Urinary bladder (tissue), 3 donors: ENCODE measurements at regions not wholly inside any gene's neighbourhood (a gene's known extent, or its start where the extent isn't known, plus 50 kb on each side); places are given as distances from the start of the nearest gene placed in this dataset.
A peak's percentile ranks its signal among the peaks of the same experiment; 100 is the strongest.
"Not testable (repeated sequence)": the region's sequence is repeated elsewhere in the genome, so short reads cannot be mapped to it uniquely, and the experiment has no call there.

Experiments used
- DNase-seq: peaks from one replicate; pipeline ENCODE4 v3.0.0-alpha.2; 2015; ENCODE audit errors: extremely low spot score
- H3K27ac ChIP-seq: one replicate; pipeline ENCODE4 v1.5.1; 2013; ENCODE audit warnings: low read depth, mild to moderate bottlenecking, moderate library complexity
- H3K36me3 ChIP-seq: one replicate; pipeline ENCODE4 v1.6.1; 2013; ENCODE audit warnings: mild to moderate bottlenecking, moderate library complexity; ENCODE audit not compliant: insufficient read depth
- H3K4me1 ChIP-seq: one replicate; pipeline ENCODE4 v1.6.1; 2013; ENCODE audit warnings: mild to moderate bottlenecking, moderate library complexity; ENCODE audit not compliant: insufficient read depth
- H3K4me3 ChIP-seq: one replicate; pipeline ENCODE4 v1.5.1; 2013; ENCODE audit warnings: low read depth, low read length
- WGBS: extraction: QIAGEN DNeasy Blood & Tissue Kit; methylation state at CpG from one replicate; pipeline ENCODE4 v1.1.7; 2013; 5-methylcytosine and 5-hydroxymethylcytosine counted together
- donor health status: healthy with polysubstance abuse.
- donor health status: healthy.

GRCh38 chr7:85796956-85797355 lies 610.1 kb upstream of the SEMA3D start:
- Histone ChIP-seq H3K27ac (no peak overlapping the region), H3K36me3 (no peaks in the 10 kb centered on the region), H3K4me1 (no peaks in the 10 kb centered on the region), H3K4me3 (no peak overlapping the region)
- DNase-seq: no peak
- 95% methylated on average over 2 of the region's 2 CpGs for WGBS

GRCh38 chr7:85791098-85791497 lies 604.2 kb upstream of the SEMA3D start:
- WGBS: 88% methylated on average over 4 of the region's 4 CpGs
- not testable (repeated sequence) for H3K36me3 ChIP-seq, H3K4me3 ChIP-seq, DNase-seq, H3K27ac ChIP-seq, H3K4me1 ChIP-seq

GRCh38 chr7:85781606-85782005 lies 594.8 kb upstream of the SEMA3D start:
- no peak for DNase-seq
- Histone ChIP-seq H3K4me3 (no peak overlapping the region), H3K27ac (no peak overlapping the region), H3K36me3 (no peaks in the 10 kb centered on the region), H3K4me1 (no peaks in the 10 kb centered on the region)
- 69% methylated on average over 4 of the region's 4 CpGs for WGBS

- no peak overlapping the region for H3K4me3 ChIP-seq
- WGBS: 38% methylated on average over 1 of the region's 1 CpG
- peak; percentile 17 for DNase-seq
- H3K4me1 ChIP-seq: no peaks in the 10 kb centered on the region
- no peak overlapping the region for H3K27ac ChIP-seq
- no peaks in the 10 kb centered on the region for H3K36me3 ChIP-seq
Measured at GRCh38 chr7:85776691-85777345, 590.0 kb upstream of the SEMA3D start.

GRCh38 chr7:85775431-85775830 lies 588.6 kb upstream of the SEMA3D start:
- no peaks in the 10 kb centered on the region for H3K36me3 ChIP-seq
- H3K27ac ChIP-seq: no peak overlapping the region
- no peaks in the 10 kb centered on the region for H3K4me1 ChIP-seq
- H3K4me3 ChIP-seq: no peak overlapping the region
- WGBS: 40% methylated on average over 3 of the region's 3 CpGs
- DNase-seq: no peak

- no peaks in the 10 kb centered on the region for H3K4me1 ChIP-seq
- H3K4me3 ChIP-seq: no peak overlapping the region
- no peaks in the 10 kb centered on the region for H3K36me3 ChIP-seq
- H3K27ac ChIP-seq: no peak overlapping the region
- WGBS: 62% methylated on average over 6 of the region's 6 CpGs
- DNase-seq: no peak
Measured at GRCh38 chr7:85774986-85775385, 588.1 kb upstream of the SEMA3D start.

- H3K4me1 ChIP-seq: no peaks in the 10 kb centered on the region
- no peak overlapping the region for H3K4me3 ChIP-seq
- H3K27ac ChIP-seq: no peak overlapping the region
- 66% methylated on average over 2 of the region's 2 CpGs for WGBS
- H3K36me3 ChIP-seq: no peaks in the 10 kb centered on the region
- DNase-seq: no peak
Measured at GRCh38 chr7:85773116-85773728, 586.4 kb upstream of the SEMA3D start.

- Histone ChIP-seq H3K27ac (no peak overlapping the region), H3K4me3 (no peak overlapping the region), H3K36me3 (no peaks in the 10 kb centered on the region), H3K4me1 (no peaks in the 10 kb centered on the region)
- DNase-seq: no peak
- 74% methylated on average over 3 of the region's 3 CpGs for WGBS
Measured at GRCh38 chr7:85771516-85771915, 584.7 kb upstream of the SEMA3D start.

GRCh38 chr7:85770332-85770731 lies 583.5 kb upstream of the SEMA3D start:
- WGBS: 91% methylated on average over 3 of the region's 3 CpGs
- no peaks in the 10 kb centered on the region for H3K4me1 ChIP-seq
- H3K4me3 ChIP-seq: no peak overlapping the region
- no peak overlapping the region for H3K27ac ChIP-seq
- no peak for DNase-seq
- H3K36me3 ChIP-seq: no peaks in the 10 kb centered on the region

GRCh38 chr7:85765698-85766298 lies 578.9 kb upstream of the SEMA3D start:
- H3K4me1 ChIP-seq: no peaks in the 10 kb centered on the region
- WGBS: 57% methylated on average over 11 of the region's 11 CpGs
- H3K4me3 ChIP-seq: no peak overlapping the region
- H3K27ac ChIP-seq: no peak overlapping the region
- no peak for DNase-seq
- no peaks in the 10 kb centered on the region for H3K36me3 ChIP-seq

GRCh38 chr7:85764034-85764433 lies 577.2 kb upstream of the SEMA3D start:
- Histone ChIP-seq H3K4me1 (no peaks in the 10 kb centered on the region), H3K36me3 (no peaks in the 10 kb centered on the region), H3K27ac (no peak overlapping the region), H3K4me3 (no peak overlapping the region)
- WGBS: 42% methylated on average over 2 of the region's 2 CpGs
- no peak for DNase-seq

GRCh38 chr7:85757348-85757747 lies 570.5 kb upstream of the SEMA3D start:
- no peak overlapping the region for H3K27ac ChIP-seq
- 97% methylated on average over 1 of the region's 1 CpG for WGBS

GRCh38 chr7:85750454-85750949 lies 563.6 kb upstream of the SEMA3D start:
- no peak for DNase-seq
- 46% methylated on average over 14 of the region's 14 CpGs for WGBS
- H3K4me1 ChIP-seq: no peaks in the 10 kb centered on the region
- no peak overlapping the region for H3K27ac ChIP-seq
- no peaks in the 10 kb centered on the region for H3K36me3 ChIP-seq
- no peak overlapping the region for H3K4me3 ChIP-seq

More at GRCh38 chr7:85757348-85757747, 570.5 kb upstream of the SEMA3D start:
- H3K4me1 ChIP-seq: no peaks in the 10 kb centered on the region
- H3K36me3 ChIP-seq: no peaks in the 10 kb centered on the region
- H3K4me3 ChIP-seq: no peak overlapping the region
- DNase-seq: no peak
